Fibroblast of pulmonary artery (primary cell): ENCODE measurements at regions not wholly inside any gene's neighbourhood (a gene's known extent, or its start where the extent isn't known, plus 50 kb on each side); places are given as distances from the start of the nearest gene placed in this dataset.

Experiments used
- DNase-seq: peaks from one replicate; pipeline ENCODE4 v3.0.0-alpha.2; 2010; ENCODE audit warnings: low read depth
- H3K4me3 ChIP-seq: replicated peaks from 2 replicates; pipeline ENCODE4 v1.5.1; 2011; ENCODE audit warnings: low read depth, mild to moderate bottlenecking, control low read depth, low read length, moderate library complexity
- TF ChIP-seq, protein P1 (sequence below): IDR thresholded peaks from 2 replicates; pipeline ENCODE4 v1.5.1; 2011; ENCODE audit warnings: mild to moderate bottlenecking, control low read depth, low read length, inconsistent platforms; ENCODE audit errors: missing control alignments

DNA sequence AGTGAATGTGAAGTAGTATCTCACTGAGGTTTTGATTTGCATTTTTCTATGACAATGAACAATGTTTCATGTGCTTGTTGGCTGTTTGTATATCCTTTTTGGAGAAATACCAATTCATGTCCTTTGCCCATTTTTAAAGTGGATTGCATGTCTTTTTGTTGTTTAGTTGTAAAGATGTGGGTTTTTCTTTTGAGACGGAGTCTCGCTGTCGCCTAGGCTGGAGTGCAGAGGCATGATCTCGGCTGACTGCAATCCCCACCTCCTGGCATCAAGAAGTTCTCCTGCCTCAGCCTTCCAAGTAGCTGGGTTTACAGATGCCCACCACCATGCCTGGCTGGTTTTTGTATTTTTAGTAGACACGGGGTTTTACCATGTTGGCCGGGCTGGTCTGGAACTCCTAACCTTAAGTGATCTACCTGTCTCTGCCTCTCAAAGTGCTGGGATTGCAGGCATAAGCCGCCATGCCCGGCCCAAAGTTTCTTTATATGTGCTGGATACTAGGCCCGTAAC, 236.7 kb downstream of the MYCN start:
- TF ChIP-seq, protein P1, sequence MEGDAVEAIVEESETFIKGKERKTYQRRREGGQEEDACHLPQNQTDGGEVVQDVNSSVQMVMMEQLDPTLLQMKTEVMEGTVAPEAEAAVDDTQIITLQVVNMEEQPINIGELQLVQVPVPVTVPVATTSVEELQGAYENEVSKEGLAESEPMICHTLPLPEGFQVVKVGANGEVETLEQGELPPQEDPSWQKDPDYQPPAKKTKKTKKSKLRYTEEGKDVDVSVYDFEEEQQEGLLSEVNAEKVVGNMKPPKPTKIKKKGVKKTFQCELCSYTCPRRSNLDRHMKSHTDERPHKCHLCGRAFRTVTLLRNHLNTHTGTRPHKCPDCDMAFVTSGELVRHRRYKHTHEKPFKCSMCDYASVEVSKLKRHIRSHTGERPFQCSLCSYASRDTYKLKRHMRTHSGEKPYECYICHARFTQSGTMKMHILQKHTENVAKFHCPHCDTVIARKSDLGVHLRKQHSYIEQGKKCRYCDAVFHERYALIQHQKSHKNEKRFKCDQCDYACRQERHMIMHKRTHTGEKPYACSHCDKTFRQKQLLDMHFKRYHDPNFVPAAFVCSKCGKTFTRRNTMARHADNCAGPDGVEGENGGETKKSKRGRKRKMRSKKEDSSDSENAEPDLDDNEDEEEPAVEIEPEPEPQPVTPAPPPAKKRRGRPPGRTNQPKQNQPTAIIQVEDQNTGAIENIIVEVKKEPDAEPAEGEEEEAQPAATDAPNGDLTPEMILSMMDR = no peak
- H3K4me3 ChIP-seq = no peak overlapping the region
- no peak for DNase-seq

DNA sequence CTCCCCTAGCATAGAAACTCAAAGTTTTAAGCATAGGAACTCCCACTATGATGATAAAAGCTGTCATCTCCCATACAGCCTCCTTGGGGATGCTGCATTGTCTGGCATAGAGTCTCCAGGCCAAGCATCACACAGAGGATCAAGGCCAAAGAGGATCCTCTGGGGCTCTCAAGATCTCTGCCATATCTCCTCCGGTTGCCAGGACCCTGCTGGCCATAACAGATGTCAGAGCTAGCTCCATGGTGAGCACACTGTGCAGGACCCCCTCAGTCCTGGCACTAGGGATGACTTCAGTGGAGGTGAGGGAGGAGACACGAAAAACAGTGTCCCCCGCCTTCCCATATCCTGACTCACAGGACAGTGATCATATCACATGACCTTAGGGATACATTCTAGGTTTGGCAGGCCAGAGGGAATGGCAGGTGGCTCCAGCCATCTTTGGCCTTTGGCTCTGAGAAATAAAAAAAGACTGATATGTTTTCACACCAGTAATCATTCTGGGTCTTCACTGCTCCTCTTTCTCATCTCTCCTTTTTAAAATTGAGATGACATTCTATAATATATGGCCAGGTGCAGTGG, 235.0 kb downstream of the MYCN start:
- TF ChIP-seq, protein P1 = no peak
- no peak for DNase-seq
- H3K4me3 ChIP-seq = no peak overlapping the region

DNA sequence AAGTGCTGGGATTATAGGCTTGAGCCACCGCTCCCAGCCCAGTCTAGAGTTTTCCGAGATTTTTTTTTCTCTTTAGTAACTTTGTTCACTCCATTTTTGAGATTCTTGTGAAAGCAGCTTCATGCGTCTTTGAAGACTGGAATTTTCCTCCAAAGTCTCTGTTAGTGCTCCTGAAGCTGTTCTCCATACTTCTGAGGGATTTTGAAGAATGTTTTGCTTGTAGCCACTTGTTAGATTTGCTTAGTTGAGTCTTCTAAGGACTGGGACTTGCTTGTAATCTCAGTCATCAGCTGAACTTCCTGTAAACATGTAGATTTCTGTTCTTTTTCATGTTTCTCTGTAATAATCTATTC, 234.3 kb downstream of the MYCN start:
- TF ChIP-seq, protein P1 = no peak
- H3K4me3 ChIP-seq = no peak overlapping the region
- DNase-seq = no peak

DNA sequence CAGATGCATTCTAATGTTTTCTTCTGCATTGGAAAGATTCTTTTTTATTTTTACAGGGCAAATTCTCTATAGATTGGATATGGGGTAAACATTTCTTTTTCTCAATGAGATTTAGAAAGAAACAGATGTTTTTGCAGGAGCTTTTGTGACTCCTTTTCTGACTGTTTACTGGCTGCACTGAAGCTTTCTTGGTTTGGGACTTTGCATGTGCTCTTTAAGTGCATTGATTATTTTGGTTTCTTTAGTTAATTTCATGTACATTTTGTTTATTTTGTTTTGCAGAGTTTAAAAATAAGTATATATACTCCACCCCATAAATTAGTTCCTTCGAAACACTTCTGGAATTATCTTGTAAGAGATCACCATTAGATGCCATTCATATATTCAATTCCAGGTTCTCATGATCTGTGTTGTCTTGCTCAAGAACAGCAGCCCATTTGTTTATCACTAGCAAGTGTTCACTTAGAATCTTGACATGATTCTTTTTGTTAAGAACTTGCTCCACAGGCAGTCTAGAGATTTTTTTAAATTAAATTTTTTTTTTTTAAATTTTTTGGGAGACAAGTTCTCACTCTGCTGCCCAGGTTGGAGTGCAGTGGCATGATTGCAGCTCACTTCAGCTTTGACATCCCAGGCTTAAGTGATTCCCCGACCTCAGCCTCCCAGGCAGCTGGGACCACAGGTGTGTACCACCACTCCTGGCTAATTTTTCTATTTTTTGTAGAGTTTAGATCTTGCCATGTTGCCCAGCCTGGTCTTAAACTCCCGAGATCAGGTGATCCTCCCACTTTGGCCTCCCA, 233.7 kb downstream of the MYCN start:
- TF ChIP-seq, protein P1 = no peak
- no peak for DNase-seq
- no peak overlapping the region for H3K4me3 ChIP-seq

DNA sequence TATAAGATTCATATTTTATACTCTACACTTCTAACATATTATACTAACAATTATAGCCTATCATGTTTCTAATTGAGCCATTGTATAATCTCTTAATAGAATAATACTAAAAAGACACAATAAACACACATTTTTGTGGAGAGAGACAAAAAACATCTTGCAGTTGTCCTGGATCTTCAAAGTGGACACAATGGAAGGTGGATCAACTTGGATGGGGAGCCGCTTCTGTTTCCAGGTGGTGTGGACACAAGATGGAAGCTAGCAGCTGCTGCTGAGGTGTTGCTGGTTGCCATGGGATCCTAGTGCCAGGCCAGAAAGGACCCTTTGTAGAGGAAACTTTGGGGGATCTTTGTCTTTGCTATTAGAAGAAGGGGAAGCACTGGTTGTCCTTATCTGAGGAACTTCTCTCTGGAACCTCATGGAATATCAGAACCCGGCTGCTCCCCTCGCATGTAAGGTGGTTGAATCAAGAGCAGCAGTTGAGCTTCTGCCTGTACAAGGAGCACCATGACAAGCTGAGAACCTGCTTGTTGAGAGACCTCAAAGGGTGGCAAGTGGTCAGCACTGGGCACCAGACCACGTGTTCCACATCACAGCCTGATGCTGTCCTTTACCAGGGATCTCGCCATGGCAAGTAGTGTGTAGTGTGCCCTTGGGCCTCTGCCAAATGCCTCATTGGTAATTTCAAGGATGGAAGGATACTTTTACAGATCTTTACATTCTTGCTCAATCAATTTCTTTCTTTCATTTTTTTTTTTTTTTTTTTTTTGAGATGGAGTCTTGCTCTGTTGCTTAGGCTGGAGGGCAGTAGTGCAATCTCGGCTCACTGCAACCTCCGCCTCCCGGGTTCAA, 232.2 kb downstream of the MYCN start:
- no peak overlapping the region for H3K4me3 ChIP-seq
- no peak for DNase-seq
- TF ChIP-seq, protein P1 = no peak

DNA sequence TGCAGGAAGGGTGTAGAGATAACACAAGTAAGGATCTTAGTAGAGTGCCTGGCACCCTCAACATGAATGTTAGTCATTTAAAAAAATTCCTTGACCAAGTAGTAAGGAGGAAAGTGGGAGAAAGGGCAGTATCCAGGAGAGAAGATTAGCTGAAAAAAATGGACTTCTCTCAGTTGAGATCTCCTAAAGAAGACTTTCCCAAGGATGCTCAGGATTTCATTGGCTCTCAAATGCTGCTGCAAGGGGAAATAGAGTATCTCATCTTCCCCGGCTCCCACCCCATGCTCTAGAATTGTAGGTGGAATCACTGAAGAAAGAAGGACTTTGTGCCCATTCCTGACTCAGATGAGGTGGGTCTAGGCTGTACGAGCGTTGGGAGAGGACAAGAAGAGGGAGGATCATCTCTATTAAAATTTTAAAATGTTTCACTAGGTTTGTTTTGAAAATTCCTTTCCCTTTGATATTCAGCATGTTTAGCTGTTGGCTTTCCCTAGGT, 231.1 kb downstream of the MYCN start:
- no peak for DNase-seq
- TF ChIP-seq, protein P1 = no peak
- no peak overlapping the region for H3K4me3 ChIP-seq
